ENCODE measurements at regions not wholly inside any gene's neighbourhood (a gene's known extent, or its start where the extent isn't known, plus 50 kb on each side); places are given as distances from the start of the nearest gene placed in this dataset.

GRCh38 chr4:11910812-11911211, 482.1 kb upstream of the HS3ST1 start:
- TF ChIP-seq MYC (IDR thresholded peaks at IDR 0.05; ENCODE audit: low read depth, low read length) (no peak), MYC (CRISPR knock-in tag; IDR thresholded peaks at IDR 0.05; ENCODE audit: borderline replicate concordance, low read depth) (no peak), FOXM1 (IDR thresholded peaks at IDR 0.05; ENCODE audit: low read depth) (no peak), FOXM1 (CRISPR knock-in tag; IDR thresholded peaks at IDR 0.05; ENCODE audit: low read depth) (no peak), MLX (CRISPR knock-in tag; conservative IDR thresholded peaks at IDR 0.05) (no peak)

Data from K562 (cell line).